ENCODE measurements at regions not wholly inside any gene's neighbourhood (a gene's known extent, or its start where the extent isn't known, plus 50 kb on each side); places are given as distances from the start of the nearest gene placed in this dataset.

- Histone ChIP-seq H3K4me3 (replicated peaks in 1 of 3) (no peak overlapping the region), H3K4me1 (no peaks in the 10 kb centered on the region), H3K36me3 (no peaks in the 10 kb centered on the region), H3K27me3 (no peaks in the 10 kb centered on the region), H3K9me3 (no peaks in the 10 kb centered on the region), H3K27ac (no peak overlapping the region)
- DNase-seq: no peak
- 76 to 84% methylated on average over 3 of the region's 3 CpGs for WGBS, 2 donors
- intact Hi-C loops (cut with DNase I): no loop called here
- TF ChIP-seq POLR2A (IDR thresholded peaks at IDR 0.05): no peak
- no peak for TF ChIP-seq CTCF (IDR thresholded peaks at IDR 0.05)
These were observed 438.4 kb downstream of the ISL1 start for GRCh38 chr5:51821697-51822096.

- TF ChIP-seq POLR2A (IDR thresholded peaks at IDR 0.05): no peak
- no peak for TF ChIP-seq CTCF (IDR thresholded peaks at IDR 0.05)
- H3K27ac ChIP-seq: no peak overlapping the region
- no peak for DNase-seq
- H3K9me3 ChIP-seq: no peaks in the 10 kb centered on the region
- H3K4me1 ChIP-seq: no peaks in the 10 kb centered on the region
- 68 to 77% methylated on average over 2 of the region's 2 CpGs for WGBS, 2 donors
- no peaks in the 10 kb centered on the region for H3K27me3 ChIP-seq
- H3K36me3 ChIP-seq: no peaks in the 10 kb centered on the region
- no peak overlapping the region for H3K4me3 ChIP-seq (replicated peaks in 1 of 3)
- intact Hi-C loops (cut with DNase I): no loop called here
These were observed 446.0 kb downstream of the ISL1 start for GRCh38 chr5:51829230-51829629.

GRCh38 chr5:51829691-51830090, 446.4 kb downstream of the ISL1 start:
- intact Hi-C loops (cut with DNase I): no loop called here
- TF ChIP-seq POLR2A (IDR thresholded peaks at IDR 0.05) (no peak), CTCF (IDR thresholded peaks at IDR 0.05) (no peak)
- no peaks in the 10 kb centered on the region for H3K9me3 ChIP-seq

GRCh38 chr5:51832934-51833470, 449.8 kb downstream of the ISL1 start:
- intact Hi-C loops (cut with DNase I): no loop called here
- H3K27me3 ChIP-seq: no peaks in the 10 kb centered on the region
- WGBS, 2 donors: 83 to 86% methylated on average over 5 of the region's 5 CpGs
- H3K9me3 ChIP-seq: no peaks in the 10 kb centered on the region
- H3K4me1 ChIP-seq: no peaks in the 10 kb centered on the region
- no peak for DNase-seq
- H3K36me3 ChIP-seq: no peaks in the 10 kb centered on the region
- no peak overlapping the region for H3K4me3 ChIP-seq (replicated peaks in 1 of 3)
- H3K27ac ChIP-seq: no peak overlapping the region
- no peak for TF ChIP-seq POLR2A (IDR thresholded peaks at IDR 0.05)
- TF ChIP-seq CTCF (IDR thresholded peaks at IDR 0.05): no peak

More at GRCh38 chr5:51829691-51830090, 446.4 kb downstream of the ISL1 start:
- Histone ChIP-seq H3K27me3 (no peaks in the 10 kb centered on the region), H3K4me1 (no peaks in the 10 kb centered on the region), H3K27ac (no peak overlapping the region), H3K4me3 (replicated peaks in 1 of 3) (no peak overlapping the region), H3K36me3 (no peaks in the 10 kb centered on the region)
- no peak for DNase-seq

GRCh38 chr5:51838459-51838858, 455.2 kb downstream of the ISL1 start:
- no peak for DNase-seq
- H3K36me3 ChIP-seq: no peaks in the 10 kb centered on the region
- intact Hi-C loops (cut with DNase I): no loop called here
- H3K4me3 ChIP-seq (replicated peaks in 1 of 3): no peak overlapping the region
- no peak for TF ChIP-seq POLR2A (IDR thresholded peaks at IDR 0.05)
- no peak for TF ChIP-seq CTCF (IDR thresholded peaks at IDR 0.05)
- no peaks in the 10 kb centered on the region for H3K27me3 ChIP-seq
- no peaks in the 10 kb centered on the region for H3K9me3 ChIP-seq
- WGBS, 2 donors: 49 to 67% methylated on average over 2 of the region's 2 CpGs
- H3K4me1 ChIP-seq: no peaks in the 10 kb centered on the region
- no peak overlapping the region for H3K27ac ChIP-seq

All from thyroid gland (tissue), 4 donors.